OCI-LY3 (cell line): ENCODE measurements at regions not wholly inside any gene's neighbourhood (a gene's known extent, or its start where the extent isn't known, plus 50 kb on each side); places are given as distances from the start of the nearest gene placed in this dataset.

ENCODE experiments used
- H2AFZ ChIP-seq: fragments of 200-600, 300-600 bp; shearing (Covaris generic); 2 replicates; pipeline ENCODE4 v1.6.0; 2014; ENCODE audit warnings: antibody characterized with exemption, low read depth, low read length
- H3K27ac ChIP-seq: fragments of 200-600, 300-600 bp; sonication (generic); 2 replicates; pipeline ENCODE4 v1.5.1; 2014; ENCODE audit warnings: mild to moderate bottlenecking, low read length, moderate library complexity, mixed read lengths
- H3K27me3 ChIP-seq: fragments of 200-600, 300-600 bp; sonication (generic); 2 replicates; pipeline ENCODE4 v1.6.1; 2014; ENCODE audit warnings: low read depth, low read length, mixed read lengths
- H3K36me3 ChIP-seq: fragments of 200-600, 300-600 bp; sonication (generic); replicated peaks from 2 replicates; pipeline ENCODE3; 2014; ENCODE audit warnings: low read depth, low read length, mixed read lengths
- H3K4me1 ChIP-seq: fragments of 300-600, 200-600 bp; sonication (generic); 2 replicates; pipeline ENCODE4 v1.6.1; 2014; ENCODE audit warnings: low read length, mixed read lengths
- H3K4me2 ChIP-seq: fragments of 200-600, 300-600 bp; sonication (generic); 2 replicates; pipeline ENCODE4 v1.6.1; 2014; ENCODE audit warnings: low read length, mixed read lengths
- H3K4me3 ChIP-seq: fragments of 300-600, 200-600 bp; sonication (generic); 2 replicates; pipeline ENCODE4 v1.5.1; 2014; ENCODE audit warnings: antibody characterized with exemption, mild to moderate bottlenecking, low read length, moderate library complexity
- H3K79me2 ChIP-seq: fragments of 300-600, 200-600 bp; shearing (Covaris generic); 2 replicates; pipeline ENCODE4 v1.6.1; 2014; ENCODE audit warnings: mild to moderate bottlenecking, low read length, mixed read lengths
- H3K9ac ChIP-seq: fragments of 300-600, 200-600 bp; shearing (Covaris generic); 2 replicates; pipeline ENCODE4 v1.6.0; 2014; ENCODE audit warnings: mild to moderate bottlenecking, low read length, moderate library complexity
- H3K9me3 ChIP-seq: fragments of 200-600, 300-600 bp; shearing (Covaris generic); 2 replicates; pipeline ENCODE4 v1.6.1; 2014; ENCODE audit warnings: low read length, mixed read lengths; ENCODE audit not compliant: insufficient read depth
- H4K20me1 ChIP-seq: fragments of 200-600, 300-600 bp; sonication (generic); 2 replicates; pipeline ENCODE4 v1.6.1; 2016; ENCODE audit warnings: low read length, mixed read lengths; ENCODE audit not compliant: insufficient read depth
- EZH2phosphoT487 ChIP-seq: fragments of 200-600 bp; shearing (Covaris generic); IDR thresholded peaks from 2 replicates; pipeline ENCODE4 v1.6.1; 2018; ENCODE audit warnings: antibody characterized with exemption, mixed run types, low read depth
- TF ChIP-seq, protein P1 (sequence below): fragments of 200-600, 300-600 bp; sonication (generic); IDR thresholded peaks from 2 replicates; pipeline ENCODE4 v1.5.1; 2014; ENCODE audit warnings: antibody characterized with exemption, low read length, low read depth

DNA sequence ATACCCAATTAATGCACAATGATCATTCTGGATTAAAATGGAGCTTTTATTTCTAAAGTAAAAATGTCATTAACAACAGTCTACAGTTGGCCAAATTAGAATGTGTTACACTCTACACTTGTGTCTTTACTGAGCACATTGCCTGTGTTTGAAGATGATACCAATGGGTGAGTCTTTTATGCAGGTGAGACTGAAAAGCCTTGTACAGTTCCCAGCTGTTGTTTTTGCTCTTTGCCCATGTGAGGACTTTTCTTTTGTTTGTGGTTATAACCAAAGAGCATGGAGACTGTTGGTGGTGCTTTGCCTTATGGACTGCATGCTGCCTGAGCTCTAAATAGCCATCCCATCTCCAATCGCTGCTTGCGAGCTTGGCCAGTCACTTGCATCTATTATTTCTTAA is 264.5 kb downstream of the GATA3 start:
- H3K4me2 ChIP-seq: no peak overlapping the region
- H3K4me3 ChIP-seq: no peak overlapping the region
- no peaks in the 10 kb centered on the region for H3K27me3 ChIP-seq
- H2AFZ ChIP-seq: no peak overlapping the region
- H3K9me3 ChIP-seq: no peaks in the 10 kb centered on the region
- H3K36me3 ChIP-seq: no peaks in the 10 kb centered on the region
- H3K9ac ChIP-seq: no peak overlapping the region
- no peaks in the 10 kb centered on the region for H3K4me1 ChIP-seq
- no peak for TF ChIP-seq EZH2phosphoT487
- TF ChIP-seq, protein P1, sequence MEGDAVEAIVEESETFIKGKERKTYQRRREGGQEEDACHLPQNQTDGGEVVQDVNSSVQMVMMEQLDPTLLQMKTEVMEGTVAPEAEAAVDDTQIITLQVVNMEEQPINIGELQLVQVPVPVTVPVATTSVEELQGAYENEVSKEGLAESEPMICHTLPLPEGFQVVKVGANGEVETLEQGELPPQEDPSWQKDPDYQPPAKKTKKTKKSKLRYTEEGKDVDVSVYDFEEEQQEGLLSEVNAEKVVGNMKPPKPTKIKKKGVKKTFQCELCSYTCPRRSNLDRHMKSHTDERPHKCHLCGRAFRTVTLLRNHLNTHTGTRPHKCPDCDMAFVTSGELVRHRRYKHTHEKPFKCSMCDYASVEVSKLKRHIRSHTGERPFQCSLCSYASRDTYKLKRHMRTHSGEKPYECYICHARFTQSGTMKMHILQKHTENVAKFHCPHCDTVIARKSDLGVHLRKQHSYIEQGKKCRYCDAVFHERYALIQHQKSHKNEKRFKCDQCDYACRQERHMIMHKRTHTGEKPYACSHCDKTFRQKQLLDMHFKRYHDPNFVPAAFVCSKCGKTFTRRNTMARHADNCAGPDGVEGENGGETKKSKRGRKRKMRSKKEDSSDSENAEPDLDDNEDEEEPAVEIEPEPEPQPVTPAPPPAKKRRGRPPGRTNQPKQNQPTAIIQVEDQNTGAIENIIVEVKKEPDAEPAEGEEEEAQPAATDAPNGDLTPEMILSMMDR: no peak
- H4K20me1 ChIP-seq: no peaks in the 10 kb centered on the region
- no peaks in the 10 kb centered on the region for H3K79me2 ChIP-seq
- H3K27ac ChIP-seq: no peak overlapping the region

DNA sequence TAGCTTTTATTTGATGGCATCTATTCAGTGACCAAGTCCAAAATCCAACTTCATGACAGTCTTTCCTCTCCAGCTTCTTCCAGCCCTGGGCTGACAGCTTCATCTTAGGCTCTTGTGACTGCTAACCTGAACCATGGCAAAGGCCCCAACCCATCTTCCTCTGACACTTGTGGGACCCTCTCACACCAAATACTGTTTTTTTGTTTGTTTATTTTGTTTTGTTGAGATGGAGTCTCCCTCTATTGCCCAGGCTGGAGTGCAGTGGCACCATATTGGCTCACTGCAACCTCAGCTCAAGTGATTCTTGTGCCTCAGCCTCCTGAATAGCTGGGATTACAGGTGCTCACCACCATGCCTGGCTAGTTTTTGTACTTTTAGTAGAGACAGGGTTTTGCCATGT is 265.2 kb downstream of the GATA3 start:
- no peaks in the 10 kb centered on the region for H3K27me3 ChIP-seq
- H3K4me3 ChIP-seq: no peak overlapping the region
- no peak overlapping the region for H3K9ac ChIP-seq
- no peaks in the 10 kb centered on the region for H3K4me1 ChIP-seq
- no peaks in the 10 kb centered on the region for H3K36me3 ChIP-seq
- no peaks in the 10 kb centered on the region for H3K9me3 ChIP-seq
- no peak overlapping the region for H2AFZ ChIP-seq
- H3K79me2 ChIP-seq: no peaks in the 10 kb centered on the region
- no peak overlapping the region for H3K4me2 ChIP-seq
- TF ChIP-seq EZH2phosphoT487: no peak
- TF ChIP-seq, protein P1: no peak
- H3K27ac ChIP-seq: no peak overlapping the region
- no peaks in the 10 kb centered on the region for H4K20me1 ChIP-seq

DNA sequence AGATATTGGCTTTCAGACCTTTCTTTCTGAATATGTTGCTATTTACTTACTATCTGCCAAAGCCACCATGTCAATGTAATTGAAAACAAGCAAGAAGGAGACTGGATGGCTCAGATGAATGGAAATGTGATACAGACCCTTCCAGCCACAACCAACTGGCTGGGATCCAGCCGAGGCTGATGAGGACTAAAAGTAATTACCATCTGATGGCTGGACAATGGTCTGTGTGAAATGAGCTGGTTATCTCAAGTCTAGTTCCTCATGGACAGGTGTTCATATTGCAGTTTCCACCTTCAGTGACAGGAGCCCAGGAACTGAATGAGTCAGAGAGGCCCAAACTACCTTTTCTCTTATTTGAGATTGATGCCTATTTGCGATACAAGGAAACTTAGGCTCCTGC is 267.5 kb downstream of the GATA3 start:
- H3K27ac ChIP-seq: no peak overlapping the region
- H3K9me3 ChIP-seq: no peaks in the 10 kb centered on the region
- H3K36me3 ChIP-seq: no peaks in the 10 kb centered on the region
- H3K4me3 ChIP-seq: no peak overlapping the region
- no peak for TF ChIP-seq EZH2phosphoT487
- TF ChIP-seq, protein P1: no peak
- H3K4me1 ChIP-seq: no peaks in the 10 kb centered on the region
- no peaks in the 10 kb centered on the region for H4K20me1 ChIP-seq
- H3K9ac ChIP-seq: no peak overlapping the region
- H3K27me3 ChIP-seq: no peaks in the 10 kb centered on the region
- H3K4me2 ChIP-seq: no peak overlapping the region
- H2AFZ ChIP-seq: no peak overlapping the region
- no peaks in the 10 kb centered on the region for H3K79me2 ChIP-seq

DNA sequence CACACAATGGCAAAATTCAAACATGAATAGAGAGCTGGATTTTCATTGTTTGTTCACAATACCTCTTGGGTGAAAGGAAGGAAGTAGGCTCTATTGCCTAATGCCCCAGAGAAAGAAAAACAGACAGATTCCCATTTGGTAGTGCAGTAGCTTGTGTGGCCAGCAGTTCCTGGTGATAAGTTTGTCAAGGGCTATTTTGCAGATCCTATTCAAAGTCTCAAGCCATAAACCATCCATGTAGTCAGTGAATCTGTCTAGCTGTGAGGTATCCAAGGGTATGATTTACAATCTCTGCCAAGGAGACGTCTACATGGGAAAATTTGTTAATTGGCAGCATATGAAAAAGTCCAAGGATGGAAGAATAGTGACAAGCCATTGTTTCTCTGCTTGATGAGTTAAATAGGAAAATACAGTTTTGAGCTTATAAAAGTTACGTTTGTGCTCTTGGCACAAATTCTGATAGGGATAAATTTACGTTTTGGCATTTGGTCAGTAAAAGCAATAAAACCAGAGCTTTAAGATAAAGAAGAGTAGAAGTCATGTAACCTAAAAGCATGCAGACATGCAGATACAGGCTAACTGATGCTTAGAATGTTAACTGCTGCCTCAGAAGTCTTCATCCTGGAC is 269.1 kb downstream of the GATA3 start:
- Histone ChIP-seq H3K79me2 (no peaks in the 10 kb centered on the region), H3K27me3 (no peaks in the 10 kb centered on the region), H3K4me2 (no peak overlapping the region), H2AFZ (no peak overlapping the region), H3K4me1 (no peaks in the 10 kb centered on the region), H3K9ac (no peak overlapping the region), H3K4me3 (no peak overlapping the region), H3K36me3 (no peaks in the 10 kb centered on the region), H3K9me3 (no peaks in the 10 kb centered on the region), H3K27ac (no peak overlapping the region), H4K20me1 (no peaks in the 10 kb centered on the region)
- TF ChIP-seq EZH2phosphoT487: no peak
- TF ChIP-seq, protein P1: no peak
